ENCODE measurements at regions not wholly inside any gene's neighbourhood (a gene's known extent, or its start where the extent isn't known, plus 50 kb on each side); places are given as distances from the start of the nearest gene placed in this dataset.

- Mint-ChIP-seq H3K27me3 (ENCODE audit: unreplicated experiment) (no peaks in the 10 kb centered on the region), H3K4me1 (ENCODE audit: low read depth, unreplicated experiment) (no peaks in the 10 kb centered on the region), H3K27ac (ENCODE audit: unreplicated experiment) (no peak overlapping the region), H3K9me3 (ENCODE audit: low read depth, unreplicated experiment) (peaks cover 15% of the 10 kb centered on the region), H3K36me3 (ENCODE audit: insufficient read depth, unreplicated experiment) (no peaks in the 10 kb centered on the region), H3K4me3 (ENCODE audit: low read depth, unreplicated experiment) (no peak overlapping the region)
- CTCF ChIA-PET = no interaction called here
- intact Hi-C loops (cut with micrococcal nuclease; ENCODE audit: unreplicated experiment) = no loop called here
- DNase-seq = no peak
- BruUV-seq (replicated peaks) = no TSS peak
- TF ChIP-seq, protein P1, sequence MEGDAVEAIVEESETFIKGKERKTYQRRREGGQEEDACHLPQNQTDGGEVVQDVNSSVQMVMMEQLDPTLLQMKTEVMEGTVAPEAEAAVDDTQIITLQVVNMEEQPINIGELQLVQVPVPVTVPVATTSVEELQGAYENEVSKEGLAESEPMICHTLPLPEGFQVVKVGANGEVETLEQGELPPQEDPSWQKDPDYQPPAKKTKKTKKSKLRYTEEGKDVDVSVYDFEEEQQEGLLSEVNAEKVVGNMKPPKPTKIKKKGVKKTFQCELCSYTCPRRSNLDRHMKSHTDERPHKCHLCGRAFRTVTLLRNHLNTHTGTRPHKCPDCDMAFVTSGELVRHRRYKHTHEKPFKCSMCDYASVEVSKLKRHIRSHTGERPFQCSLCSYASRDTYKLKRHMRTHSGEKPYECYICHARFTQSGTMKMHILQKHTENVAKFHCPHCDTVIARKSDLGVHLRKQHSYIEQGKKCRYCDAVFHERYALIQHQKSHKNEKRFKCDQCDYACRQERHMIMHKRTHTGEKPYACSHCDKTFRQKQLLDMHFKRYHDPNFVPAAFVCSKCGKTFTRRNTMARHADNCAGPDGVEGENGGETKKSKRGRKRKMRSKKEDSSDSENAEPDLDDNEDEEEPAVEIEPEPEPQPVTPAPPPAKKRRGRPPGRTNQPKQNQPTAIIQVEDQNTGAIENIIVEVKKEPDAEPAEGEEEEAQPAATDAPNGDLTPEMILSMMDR (IDR thresholded peaks at IDR 0.05; ENCODE audit: unreplicated experiment) = no peak
Observed at GRCh38 chr15:46946953-46947352, 770.4 kb upstream of the SEMA6D start.

- Mint-ChIP-seq H3K4me3 (ENCODE audit: low read depth, unreplicated experiment) (no peak overlapping the region), H3K27ac (ENCODE audit: unreplicated experiment) (no peak overlapping the region), H3K36me3 (ENCODE audit: insufficient read depth, unreplicated experiment) (no peaks in the 10 kb centered on the region), H3K27me3 (ENCODE audit: unreplicated experiment) (no peaks in the 10 kb centered on the region), H3K4me1 (ENCODE audit: low read depth, unreplicated experiment) (no peaks in the 10 kb centered on the region), H3K9me3 (ENCODE audit: low read depth, unreplicated experiment) (peaks cover 15% of the 10 kb centered on the region)
- CTCF ChIA-PET = no interaction called here
- no TSS peak for BruUV-seq (replicated peaks)
- intact Hi-C loops (cut with micrococcal nuclease; ENCODE audit: unreplicated experiment) = no loop called here
- DNase-seq = no peak
- TF ChIP-seq, protein P1 (IDR thresholded peaks at IDR 0.05; ENCODE audit: unreplicated experiment) = no peak
Observed at GRCh38 chr15:46955576-46955975, 761.7 kb upstream of the SEMA6D start.

- Mint-ChIP-seq H3K4me3 (ENCODE audit: low read depth, unreplicated experiment) (no peak overlapping the region), H3K36me3 (ENCODE audit: insufficient read depth, unreplicated experiment) (no peaks in the 10 kb centered on the region)
- no TSS peak for BruUV-seq (replicated peaks)
Observed at GRCh38 chr15:46956456-46956855, 760.8 kb upstream of the SEMA6D start.

GRCh38 chr15:46956881-46957280 is 760.4 kb upstream of the SEMA6D start:
- no peak for DNase-seq
- Mint-ChIP-seq H3K27ac (ENCODE audit: unreplicated experiment) (no peak overlapping the region), H3K4me3 (ENCODE audit: low read depth, unreplicated experiment) (no peak overlapping the region), H3K27me3 (ENCODE audit: unreplicated experiment) (no peaks in the 10 kb centered on the region), H3K9me3 (ENCODE audit: low read depth, unreplicated experiment) (peaks cover 12% of the 10 kb centered on the region), H3K36me3 (ENCODE audit: insufficient read depth, unreplicated experiment) (no peaks in the 10 kb centered on the region), H3K4me1 (ENCODE audit: low read depth, unreplicated experiment) (no peaks in the 10 kb centered on the region)
- intact Hi-C loops (cut with micrococcal nuclease; ENCODE audit: unreplicated experiment) = no loop called here
- BruUV-seq (replicated peaks) = no TSS peak
- CTCF ChIA-PET = no interaction called here
- TF ChIP-seq, protein P1 (IDR thresholded peaks at IDR 0.05; ENCODE audit: unreplicated experiment) = no peak

More at GRCh38 chr15:46956456-46956855, 760.8 kb upstream of the SEMA6D start:
- intact Hi-C loops (cut with micrococcal nuclease; ENCODE audit: unreplicated experiment) = no loop called here
- no peak for DNase-seq
- Mint-ChIP-seq H3K27ac (ENCODE audit: unreplicated experiment) (no peak overlapping the region), H3K9me3 (ENCODE audit: low read depth, unreplicated experiment) (peaks cover 14% of the 10 kb centered on the region), H3K4me1 (ENCODE audit: low read depth, unreplicated experiment) (no peaks in the 10 kb centered on the region), H3K27me3 (ENCODE audit: unreplicated experiment) (no peaks in the 10 kb centered on the region)
- CTCF ChIA-PET = no interaction called here
- TF ChIP-seq, protein P1 (IDR thresholded peaks at IDR 0.05; ENCODE audit: unreplicated experiment) = no peak
